NCI-H1694 (cell line): ENCODE measurements at regions not wholly inside any gene's neighbourhood (a gene's known extent, or its start where the extent isn't known, plus 50 kb on each side); places are given as distances from the start of the nearest gene placed in this dataset.
"Not testable (repeated sequence)": the region's sequence is repeated elsewhere in the genome, so short reads cannot be mapped to it uniquely, and the experiment has no call there.

Experiments used
- DNase-seq: peaks from one replicate; lab custom pipeline; 2025; lab: John Stamatoyannopoulos, UW

DNA sequence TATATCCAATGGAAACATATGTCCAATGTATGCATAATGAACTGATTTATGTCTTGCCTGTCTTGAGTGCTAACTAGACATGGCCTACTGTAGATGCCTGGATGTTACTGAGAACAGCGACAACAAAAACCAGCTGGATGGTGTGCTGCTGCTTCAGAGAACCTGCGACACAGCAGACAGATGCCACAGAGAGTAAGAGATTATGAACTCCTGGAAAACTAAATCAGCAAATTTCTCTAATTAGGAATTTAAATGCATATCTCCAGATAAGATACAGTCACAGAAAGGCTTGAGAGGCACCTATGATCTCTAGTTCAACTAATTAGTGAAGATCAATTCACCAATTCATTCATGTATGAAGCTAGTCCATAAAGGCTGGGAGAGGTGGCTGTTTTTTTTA lies 1508.0 kb upstream of the TENM4 start:
- DNase-seq: no peak

GRCh38 chr11:80944758-80945157 lies 1503.9 kb upstream of the TENM4 start:
- DNase-seq: no peak

- DNase-seq: no peak
Observed at GRCh38 chr11:80943226-80943625, 1502.4 kb upstream of the TENM4 start.

DNA sequence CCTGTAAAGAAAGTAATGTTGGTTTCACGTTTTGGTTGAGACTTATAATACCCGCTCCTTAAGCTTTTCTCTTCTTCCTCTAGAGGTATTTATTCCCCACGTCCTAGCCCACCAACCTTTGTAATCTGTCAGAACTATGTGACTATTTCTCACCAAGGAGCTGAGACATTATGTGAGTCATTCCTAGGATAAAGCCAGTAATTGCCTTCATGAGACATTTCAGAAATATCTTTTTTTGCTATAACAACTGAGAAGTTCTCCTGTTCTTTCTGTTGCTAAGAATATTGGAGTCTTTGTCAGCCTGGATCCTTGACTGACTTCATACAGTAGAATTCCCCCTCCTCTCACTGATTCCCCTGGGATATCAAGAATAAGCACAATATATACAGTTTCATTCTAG lies 1497.0 kb upstream of the TENM4 start:
- no peak for DNase-seq

- no peak for DNase-seq
Observed at GRCh38 chr11:80930038-80930437, 1489.2 kb upstream of the TENM4 start.

GRCh38 chr11:80929031-80929805 lies 1488.4 kb upstream of the TENM4 start:
- no peak for DNase-seq

DNA sequence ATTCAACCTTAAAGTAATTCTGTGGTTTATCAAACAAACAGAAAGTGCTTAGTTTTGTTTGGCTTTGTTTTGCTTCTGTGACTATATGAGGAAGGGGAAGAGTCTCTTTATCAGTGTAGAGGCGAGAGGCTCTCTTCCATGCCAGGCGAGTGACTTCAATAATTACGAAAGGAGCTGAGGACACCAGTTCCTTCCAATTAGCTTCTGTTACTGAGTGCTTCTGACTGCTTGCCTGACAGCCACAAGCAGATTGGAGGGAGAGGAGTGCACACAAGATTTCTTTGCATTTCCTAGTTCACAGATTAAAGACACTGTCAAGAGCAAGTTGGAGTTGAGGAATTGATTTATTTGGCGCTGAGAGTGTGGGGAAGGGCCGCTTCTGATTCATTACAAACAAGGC lies 1484.5 kb upstream of the TENM4 start:
- no peak for DNase-seq

DNA sequence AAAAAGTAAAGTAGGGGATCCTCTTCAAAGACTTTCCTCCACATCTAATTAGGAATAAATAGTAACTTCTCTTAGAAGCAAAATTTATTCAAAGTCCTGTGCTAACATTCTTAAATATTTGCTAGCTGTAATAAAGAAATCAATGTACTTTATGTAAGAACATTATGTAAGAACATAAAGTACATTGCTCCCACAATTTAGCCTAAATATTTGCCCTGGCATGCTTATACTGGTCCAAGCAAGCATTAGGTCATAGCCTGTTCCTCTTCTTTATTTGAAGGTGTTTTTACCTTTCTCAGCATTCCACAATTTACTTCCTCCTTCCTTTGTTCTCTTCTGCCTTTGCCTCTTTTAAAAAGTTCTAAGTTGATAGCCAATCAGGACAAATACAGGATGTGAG lies 1480.5 kb upstream of the TENM4 start:
- DNase-seq: not testable (repeated sequence)

DNA sequence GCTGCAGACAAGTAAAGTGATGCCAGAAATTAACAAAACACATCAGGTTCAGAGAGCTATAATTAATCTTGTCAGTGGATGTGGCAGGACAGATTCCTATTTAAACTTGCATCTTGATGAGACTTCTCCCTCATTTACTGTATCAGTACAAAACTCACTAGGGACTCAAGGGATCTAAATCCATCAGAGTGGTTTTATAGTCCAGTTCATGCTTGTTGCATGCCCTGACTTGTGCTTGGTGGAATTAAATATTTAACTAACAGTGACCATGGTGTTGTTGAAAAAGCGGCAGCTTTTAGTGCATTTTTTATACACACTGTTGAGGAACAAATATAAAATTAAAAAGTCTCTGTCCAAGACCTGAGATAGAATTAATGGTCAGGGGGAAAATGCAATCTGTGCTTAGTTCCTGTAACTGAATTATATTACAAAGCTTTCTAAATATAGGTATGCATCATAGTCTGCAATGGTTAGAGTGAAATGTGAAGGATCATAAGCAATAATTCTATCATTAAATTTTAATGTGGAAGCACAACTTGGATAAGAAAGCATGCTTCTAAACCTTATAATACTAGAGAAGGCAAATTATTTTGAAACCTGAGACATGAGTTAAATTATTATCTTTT lies 1475.5 kb upstream of the TENM4 start:
- DNase-seq: no peak

DNA sequence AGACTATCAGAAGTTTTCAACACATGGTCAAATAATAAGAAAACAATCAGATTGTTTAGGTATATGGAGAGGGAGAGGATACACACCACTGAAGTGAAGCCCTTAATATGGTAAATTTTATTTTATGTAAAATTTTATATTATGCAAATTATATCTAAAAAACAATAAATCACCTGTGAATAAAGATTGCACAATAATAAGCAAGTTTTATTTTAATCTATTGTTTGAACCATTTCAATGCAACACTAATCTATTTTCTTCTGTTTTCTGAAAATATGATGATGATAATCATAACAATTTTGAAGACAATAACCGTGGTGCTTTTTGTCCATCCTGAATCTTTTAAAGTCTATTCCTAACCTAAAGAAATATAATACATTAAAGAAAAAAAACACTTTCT lies 1473.5 kb upstream of the TENM4 start:
- no peak for DNase-seq

GRCh38 chr11:80911666-80912065 lies 1470.8 kb upstream of the TENM4 start:
- DNase-seq: no peak

- no peak for DNase-seq
Observed at GRCh38 chr11:80900265-80900664, 1459.4 kb upstream of the TENM4 start.

DNA sequence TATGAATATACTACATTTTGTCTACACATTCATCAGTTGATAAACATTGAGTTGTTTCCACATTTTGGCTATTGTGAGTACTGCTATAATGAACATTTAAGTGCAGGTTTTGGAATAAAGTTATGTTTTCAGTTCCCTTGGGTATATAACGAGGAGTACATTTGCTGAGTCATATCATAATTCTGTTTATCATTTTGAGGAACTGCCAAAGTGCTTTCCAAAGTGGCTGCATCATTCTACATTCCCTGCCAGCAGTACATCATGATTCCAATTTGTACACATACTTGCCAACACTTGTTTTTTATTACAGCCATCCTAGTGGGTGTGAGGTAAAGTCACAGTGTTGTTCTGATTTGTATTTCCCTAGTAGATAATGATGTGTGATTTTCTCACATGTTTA lies 1458.6 kb upstream of the TENM4 start:
- no peak for DNase-seq

GRCh38 chr11:80898910-80899309 lies 1458.1 kb upstream of the TENM4 start:
- DNase-seq: no peak

GRCh38 chr11:80886684-80887083 lies 1445.9 kb upstream of the TENM4 start:
- no peak for DNase-seq

DNA sequence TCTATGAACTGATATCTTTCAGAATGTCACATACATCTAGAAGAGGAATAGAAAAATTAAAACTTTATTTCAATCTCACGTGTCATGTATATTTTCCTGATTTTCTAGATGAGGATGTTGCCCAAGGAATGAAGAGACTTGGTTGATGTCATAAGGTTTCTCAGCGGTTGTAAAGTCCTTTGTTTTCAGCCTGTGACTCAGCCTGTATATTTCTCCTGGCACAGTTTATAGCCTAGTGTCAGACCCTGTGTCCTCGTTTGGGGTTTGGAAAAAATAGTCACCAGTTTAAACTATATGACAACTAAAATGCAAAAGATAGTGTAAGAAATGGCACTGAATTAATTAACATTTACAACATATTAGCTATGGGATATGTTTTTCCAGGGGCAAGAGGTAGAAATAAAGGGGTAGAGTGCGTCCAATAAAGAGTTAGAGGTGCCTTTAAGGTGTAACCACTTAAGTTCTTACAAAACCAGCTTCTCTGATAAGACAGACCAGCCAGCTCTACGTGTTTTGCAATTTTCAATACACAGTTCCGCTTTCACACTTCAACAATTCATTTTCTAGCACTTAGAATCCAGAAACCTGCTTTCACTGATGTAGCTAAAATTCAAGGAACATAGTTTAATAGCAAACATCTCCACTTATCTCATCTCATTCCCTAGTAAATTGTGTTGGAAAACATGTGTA lies 1432.6 kb upstream of the TENM4 start:
- no peak for DNase-seq

GRCh38 chr11:80872116-80872728 lies 1431.4 kb upstream of the TENM4 start:
- DNase-seq: no peak

DNA sequence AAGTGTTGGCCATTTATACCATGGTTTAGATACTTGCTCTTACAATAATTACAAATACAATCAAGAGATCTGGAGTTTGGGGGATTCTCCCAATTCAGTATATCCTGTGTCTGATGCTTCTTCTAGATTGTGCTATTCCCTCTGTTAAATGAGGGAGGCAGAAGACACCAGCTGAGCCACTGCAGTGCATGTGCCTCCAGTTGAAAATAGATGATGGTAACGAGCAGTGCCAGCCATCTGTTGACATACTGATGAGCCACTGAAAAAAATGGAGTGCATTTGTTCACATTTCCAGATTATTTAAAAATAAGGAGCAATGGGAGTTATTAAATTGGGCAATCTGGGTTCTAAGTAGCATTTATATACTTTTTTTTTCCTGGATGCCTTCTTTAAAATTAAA lies 1428.0 kb upstream of the TENM4 start:
- DNase-seq: peak; percentile 38

- DNase-seq: no peak
Observed at GRCh38 chr11:80862011-80862410, 1421.2 kb upstream of the TENM4 start.

GRCh38 chr11:80861193-80861592 lies 1420.4 kb upstream of the TENM4 start:
- DNase-seq: no peak

- no peak for DNase-seq
Observed at GRCh38 chr11:80860632-80861031, 1419.8 kb upstream of the TENM4 start.

- DNase-seq: no peak
Observed at GRCh38 chr11:80856066-80856465, 1415.2 kb upstream of the TENM4 start.

GRCh38 chr11:80855426-80855825 lies 1414.6 kb upstream of the TENM4 start:
- no peak for DNase-seq
